Ishikawa (cell line): ENCODE measurements at regions not wholly inside any gene's neighbourhood (a gene's known extent, or its start where the extent isn't known, plus 50 kb on each side); places are given as distances from the start of the nearest gene placed in this dataset.

ENCODE experiments used
- CEBPB ChIP-seq: IDR thresholded peaks from 2 replicates; pipeline ENCODE4 v1.6.1; 2012
- CREB1 ChIP-seq: IDR thresholded peaks from 2 replicates; pipeline ENCODE4 v1.6.1; 2012; ENCODE audit warnings: low read depth
- EGR1 ChIP-seq: IDR thresholded peaks from 2 replicates; pipeline ENCODE4 v1.6.1; 2012
- EP300 ChIP-seq: IDR thresholded peaks from 2 replicates; pipeline ENCODE4 v1.6.1; 2012; ENCODE audit warnings: borderline replicate concordance
- FOXM1 ChIP-seq: IDR thresholded peaks from 2 replicates; pipeline ENCODE4 v1.6.1; 2012; ENCODE audit warnings: low read depth, borderline replicate concordance
- NFIC ChIP-seq: IDR thresholded peaks from 2 replicates; pipeline ENCODE4 v1.6.1; 2012
- RAD21 ChIP-seq: IDR thresholded peaks from 2 replicates; pipeline ENCODE4 v1.6.1; 2012; ENCODE audit warnings: low read depth
- TAF1 ChIP-seq: IDR thresholded peaks from 2 replicates; pipeline ENCODE4 v1.6.1; 2012; ENCODE audit warnings: low read depth, mild to moderate bottlenecking
- TCF12 ChIP-seq: IDR thresholded peaks from 2 replicates; pipeline ENCODE4 v1.6.1; 2012; ENCODE audit warnings: low read depth
- YY1 ChIP-seq: IDR thresholded peaks from 2 replicates; pipeline ENCODE4 v1.6.1; 2012; ENCODE audit warnings: low read depth
- TF ChIP-seq, protein P1 (sequence below): IDR thresholded peaks from 2 replicates; pipeline ENCODE4 v1.6.1; 2012; ENCODE audit warnings: low read depth, mild to moderate bottlenecking
- TF ChIP-seq, protein P2 (sequence below): IDR thresholded peaks from 2 replicates; pipeline ENCODE4 v1.6.1; 2012
- TF ChIP-seq, protein P3 (sequence below): IDR thresholded peaks from 2 replicates; pipeline ENCODE4 v1.6.1; 2012

DNA sequence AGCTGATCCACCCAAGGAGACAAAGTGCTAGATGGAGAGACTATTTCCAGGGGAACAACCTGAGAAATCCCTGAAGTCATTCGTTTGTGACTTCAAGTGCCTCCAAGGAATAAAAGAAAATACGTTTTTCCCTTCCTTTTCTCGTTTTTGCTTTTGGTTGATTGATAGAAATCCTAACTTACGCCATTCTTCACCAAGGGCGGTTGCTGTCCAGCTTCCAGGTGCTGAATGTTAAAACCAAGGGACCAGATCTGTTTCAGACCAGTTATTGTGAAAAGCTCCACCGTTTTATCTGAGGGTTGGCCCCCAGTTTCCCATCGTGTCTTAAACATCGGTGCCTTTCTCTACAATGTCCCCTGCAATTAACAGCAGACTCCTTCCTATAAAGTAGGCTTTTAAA, 600.7 kb upstream of the SGCD start:
- TF ChIP-seq TCF12 (no peak), NFIC (no peak), RAD21 (no peak), EGR1 (no peak), EP300 (no peak), CEBPB (no peak), YY1 (no peak), FOXM1 (no peak), TAF1 (no peak), CREB1 (no peak)
- TF ChIP-seq, protein P1, sequence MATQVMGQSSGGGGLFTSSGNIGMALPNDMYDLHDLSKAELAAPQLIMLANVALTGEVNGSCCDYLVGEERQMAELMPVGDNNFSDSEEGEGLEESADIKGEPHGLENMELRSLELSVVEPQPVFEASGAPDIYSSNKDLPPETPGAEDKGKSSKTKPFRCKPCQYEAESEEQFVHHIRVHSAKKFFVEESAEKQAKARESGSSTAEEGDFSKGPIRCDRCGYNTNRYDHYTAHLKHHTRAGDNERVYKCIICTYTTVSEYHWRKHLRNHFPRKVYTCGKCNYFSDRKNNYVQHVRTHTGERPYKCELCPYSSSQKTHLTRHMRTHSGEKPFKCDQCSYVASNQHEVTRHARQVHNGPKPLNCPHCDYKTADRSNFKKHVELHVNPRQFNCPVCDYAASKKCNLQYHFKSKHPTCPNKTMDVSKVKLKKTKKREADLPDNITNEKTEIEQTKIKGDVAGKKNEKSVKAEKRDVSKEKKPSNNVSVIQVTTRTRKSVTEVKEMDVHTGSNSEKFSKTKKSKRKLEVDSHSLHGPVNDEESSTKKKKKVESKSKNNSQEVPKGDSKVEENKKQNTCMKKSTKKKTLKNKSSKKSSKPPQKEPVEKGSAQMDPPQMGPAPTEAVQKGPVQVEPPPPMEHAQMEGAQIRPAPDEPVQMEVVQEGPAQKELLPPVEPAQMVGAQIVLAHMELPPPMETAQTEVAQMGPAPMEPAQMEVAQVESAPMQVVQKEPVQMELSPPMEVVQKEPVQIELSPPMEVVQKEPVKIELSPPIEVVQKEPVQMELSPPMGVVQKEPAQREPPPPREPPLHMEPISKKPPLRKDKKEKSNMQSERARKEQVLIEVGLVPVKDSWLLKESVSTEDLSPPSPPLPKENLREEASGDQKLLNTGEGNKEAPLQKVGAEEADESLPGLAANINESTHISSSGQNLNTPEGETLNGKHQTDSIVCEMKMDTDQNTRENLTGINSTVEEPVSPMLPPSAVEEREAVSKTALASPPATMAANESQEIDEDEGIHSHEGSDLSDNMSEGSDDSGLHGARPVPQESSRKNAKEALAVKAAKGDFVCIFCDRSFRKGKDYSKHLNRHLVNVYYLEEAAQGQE = peak; percentile 88
- TF ChIP-seq, protein P2, sequence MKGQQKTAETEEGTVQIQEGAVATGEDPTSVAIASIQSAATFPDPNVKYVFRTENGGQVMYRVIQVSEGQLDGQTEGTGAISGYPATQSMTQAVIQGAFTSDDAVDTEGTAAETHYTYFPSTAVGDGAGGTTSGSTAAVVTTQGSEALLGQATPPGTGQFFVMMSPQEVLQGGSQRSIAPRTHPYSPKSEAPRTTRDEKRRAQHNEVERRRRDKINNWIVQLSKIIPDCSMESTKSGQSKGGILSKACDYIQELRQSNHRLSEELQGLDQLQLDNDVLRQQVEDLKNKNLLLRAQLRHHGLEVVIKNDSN = no peak
- TF ChIP-seq, protein P3, sequence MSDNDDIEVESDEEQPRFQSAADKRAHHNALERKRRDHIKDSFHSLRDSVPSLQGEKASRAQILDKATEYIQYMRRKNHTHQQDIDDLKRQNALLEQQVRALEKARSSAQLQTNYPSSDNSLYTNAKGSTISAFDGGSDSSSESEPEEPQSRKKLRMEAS = no peak
